SK-N-SH (cell line): ENCODE measurements at regions not wholly inside any gene's neighbourhood (a gene's known extent, or its start where the extent isn't known, plus 50 kb on each side); places are given as distances from the start of the nearest gene placed in this dataset.

ENCODE experiments used
- CTCF ChIP-seq: fragments of 200-600 bp; sonication (generic); IDR thresholded peaks from 2 replicates; pipeline ENCODE4 v1.6.1; 2017; ENCODE audit warnings: antibody characterized with exemption, mild to moderate bottlenecking, moderate library complexity
- JUND ChIP-seq: IDR thresholded peaks from 2 replicates; pipeline ENCODE4 v1.4.0; 2012
- YY1 ChIP-seq: IDR thresholded peaks from 2 replicates; pipeline ENCODE4 v1.4.0; 2012; ENCODE audit warnings: low read depth, mild to moderate bottlenecking

DNA sequence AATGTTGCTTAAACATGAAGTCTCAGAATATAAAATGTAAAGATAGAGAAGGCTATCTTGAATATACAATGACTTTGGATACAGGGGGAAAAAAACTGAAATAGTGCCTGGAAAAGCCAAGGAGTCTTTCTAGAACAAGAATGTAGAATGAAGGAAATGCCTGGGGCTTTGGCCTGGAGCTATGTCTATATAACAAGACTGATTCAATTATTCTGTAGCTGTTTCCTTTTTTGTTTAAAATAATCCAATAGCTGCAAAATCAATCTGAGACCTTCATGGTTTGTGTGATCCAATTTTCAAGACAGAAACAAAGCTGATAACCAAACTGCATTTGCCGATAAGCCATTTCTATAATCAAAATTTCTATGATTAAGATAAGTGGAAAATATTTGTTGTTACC, 530.9 kb upstream of the NBEA start:
- TF ChIP-seq JUND (no peak), CTCF (no peak), YY1 (no peak)
